ENCODE measurements at regions not wholly inside any gene's neighbourhood (a gene's known extent, or its start where the extent isn't known, plus 50 kb on each side); places are given as distances from the start of the nearest gene placed in this dataset.
A peak's percentile ranks its signal among the peaks of the same experiment; 100 is the strongest.

DNA sequence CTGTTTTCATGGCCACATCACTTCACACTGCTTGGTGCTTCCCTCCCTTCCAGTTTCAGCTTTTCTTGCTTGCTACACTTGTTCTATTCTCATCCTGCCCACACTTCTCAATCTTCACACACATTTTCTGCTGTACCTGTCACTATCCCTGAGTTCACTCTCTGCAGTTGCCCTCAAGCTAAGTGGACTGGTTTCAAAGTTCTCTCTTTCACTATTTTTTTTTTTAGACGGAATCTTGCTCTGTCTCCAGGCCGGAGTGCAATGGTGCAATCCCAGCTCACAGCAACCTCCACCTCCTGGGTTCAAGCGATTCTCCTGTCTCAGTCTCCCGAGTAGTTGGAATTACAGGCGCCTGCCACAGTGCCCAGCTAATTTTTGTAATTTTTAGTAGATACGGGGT lies 130.6 kb upstream of the FAM83B start:
- Mint-ChIP-seq H3K36me3 (no peaks in the 10 kb centered on the region), H3K27ac (no peak overlapping the region), H3K27me3 (no peaks in the 10 kb centered on the region), H3K9me3 (no peaks in the 10 kb centered on the region), H3K4me3 (no peak overlapping the region), H3K4me1 (no peaks in the 10 kb centered on the region)
- WGBS (ENCODE audit: insufficient coverage): 60% methylated on average over 1 of the region's 6 CpGs
- Histone ChIP-seq H3K27me3 (replicated peaks in 1 of 2; ENCODE audit: control insufficient read depth in 2 of 2, extremely low read depth in 1 of 2, insufficient read depth in 2 of 2, low read length in 1 of 2) (no peaks in the 10 kb centered on the region), H3K4me1 (ENCODE audit: control insufficient read depth in 1 of 2, extremely low read depth in 1 of 2, insufficient read depth in 2 of 2, low read length in 2 of 2) (no peaks in the 10 kb centered on the region), H3K9me3 (no peaks in the 10 kb centered on the region), H3K36me3 (ENCODE audit: control insufficient read depth in 2 of 2, extremely low read depth in 1 of 2, insufficient read depth in 1 of 2, low read length in 1 of 2) (no peaks in the 10 kb centered on the region), H3K27ac (ENCODE audit: low read length) (no peak overlapping the region), H3K4me3 (ENCODE audit: control insufficient read depth in 1 of 2, extremely low read depth in 1 of 2, low read length in 1 of 2) (no peak overlapping the region)
- DNase-seq (no peak), ATAC-seq (replicated peaks in 1 of 4) (no peak)
- CTCF ChIA-PET: no interaction called here
- POLR2A ChIA-PET: no interaction called here

DNA sequence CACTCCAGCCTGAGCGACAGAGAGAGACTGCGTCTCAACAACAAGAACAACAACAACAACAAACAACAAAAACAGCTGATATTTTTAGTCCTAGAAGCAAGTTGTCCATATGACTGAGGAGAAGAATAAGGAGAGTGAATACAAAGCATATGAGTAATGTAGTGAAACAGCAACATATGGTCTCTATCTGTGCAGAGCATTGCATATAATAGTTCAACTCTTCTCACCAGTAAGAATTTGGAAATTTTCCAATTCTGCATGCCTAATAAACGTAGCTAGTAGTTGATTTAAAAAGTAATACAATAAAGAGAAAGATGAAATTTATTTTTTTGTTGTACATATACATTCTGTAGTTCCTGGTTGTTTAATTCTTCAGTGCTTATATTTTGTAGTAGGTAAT lies 129.7 kb upstream of the FAM83B start:
- Mint-ChIP-seq H3K4me1 (no peaks in the 10 kb centered on the region), H3K4me3 (no peak overlapping the region), H3K27ac (no peak overlapping the region), H3K36me3 (no peaks in the 10 kb centered on the region), H3K27me3 (no peaks in the 10 kb centered on the region), H3K9me3 (no peaks in the 10 kb centered on the region)
- Histone ChIP-seq H3K4me3 (ENCODE audit: control insufficient read depth in 1 of 2, extremely low read depth in 1 of 2, low read length in 1 of 2) (no peak overlapping the region), H3K36me3 (ENCODE audit: control insufficient read depth in 2 of 2, extremely low read depth in 1 of 2, insufficient read depth in 1 of 2, low read length in 1 of 2) (no peaks in the 10 kb centered on the region), H3K27ac (ENCODE audit: low read length) (no peak overlapping the region), H3K4me1 (ENCODE audit: control insufficient read depth in 1 of 2, extremely low read depth in 1 of 2, insufficient read depth in 2 of 2, low read length in 2 of 2) (no peaks in the 10 kb centered on the region), H3K9me3 (no peaks in the 10 kb centered on the region), H3K27me3 (replicated peaks in 1 of 2; ENCODE audit: control insufficient read depth in 2 of 2, extremely low read depth in 1 of 2, insufficient read depth in 2 of 2, low read length in 1 of 2) (no peaks in the 10 kb centered on the region)
- DNase-seq: no peak
- WGBS (ENCODE audit: insufficient coverage): no CpG with 5 or more reads among the region's 3 CpGs
- ATAC-seq (replicated peaks in 1 of 4): no peak
- CTCF ChIA-PET: interaction anchor here in 1 of 2 donors (0.6 kb wide), 1 partner anchor 15 kb away, joined by 3 read pairs; no protein-coding TSS in a partner anchor
- POLR2A ChIA-PET: no interaction called here

DNA sequence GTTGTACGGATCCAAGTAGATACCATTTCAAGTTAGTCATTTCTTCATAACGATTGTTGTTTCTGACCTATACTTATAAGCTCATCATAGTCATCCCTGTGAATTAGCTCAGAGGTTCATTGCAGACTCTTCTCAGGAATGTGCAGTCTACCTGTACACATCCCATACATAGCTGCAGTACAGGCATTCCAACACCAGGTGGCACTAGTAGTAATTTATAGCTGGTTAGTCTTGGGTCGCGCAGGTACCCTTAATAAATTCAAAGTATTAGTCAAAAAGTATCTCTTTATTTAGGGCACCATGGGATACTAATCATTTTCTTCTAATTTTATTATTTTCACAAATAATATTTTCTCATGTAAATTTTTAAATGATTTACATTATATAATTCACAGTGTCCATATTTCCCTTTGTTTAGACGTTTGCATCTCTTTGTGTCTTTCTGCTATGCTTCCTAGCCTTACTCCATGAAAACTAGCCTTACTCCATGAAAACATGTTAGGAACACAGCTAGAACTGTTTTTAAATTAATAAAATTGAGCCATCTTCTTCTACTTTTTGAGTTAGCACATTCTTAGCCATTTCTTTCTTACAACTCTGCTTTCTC lies 128.6 kb upstream of the FAM83B start:
- ATAC-seq (replicated peaks in 1 of 4) (no peak), DNase-seq (peak in 20 of 35 experiments; percentile 1 to 48 (median 11))
- ChIA-PET CTCF (interaction anchor here (0.7 to 1.2 kb wide), 4 partner anchors 10 to 14 kb away, joined by 3 to 11 read pairs (median 6); no protein-coding TSS in a partner anchor), POLR2A (no interaction called here)
- Mint-ChIP-seq H3K27ac (no peak overlapping the region), H3K9me3 (peaks cover 0 to 3% (median 0%) of the 10 kb centered on the region in 3 donors), H3K36me3 (no peaks in the 10 kb centered on the region), H3K4me1 (no peaks in the 10 kb centered on the region), H3K4me3 (no peak overlapping the region), H3K27me3 (no peaks in the 10 kb centered on the region)
- H3K4me1 ChIP-seq (ENCODE audit: control insufficient read depth in 1 of 2, extremely low read depth in 1 of 2, insufficient read depth in 2 of 2, low read length in 2 of 2): no peaks in the 10 kb centered on the region
- no peaks in the 10 kb centered on the region for H3K27me3 ChIP-seq (replicated peaks in 1 of 2; ENCODE audit: control insufficient read depth in 2 of 2, extremely low read depth in 1 of 2, insufficient read depth in 2 of 2, low read length in 1 of 2)
- H3K4me3 ChIP-seq (ENCODE audit: control insufficient read depth in 1 of 2, extremely low read depth in 1 of 2, low read length in 1 of 2): no peak overlapping the region
- WGBS (ENCODE audit: insufficient coverage): no CpG with 5 or more reads among the region's 5 CpGs
- no peak overlapping the region for H3K27ac ChIP-seq (ENCODE audit: low read length)
- H3K9me3 ChIP-seq: no peaks in the 10 kb centered on the region
- no peaks in the 10 kb centered on the region for H3K36me3 ChIP-seq (ENCODE audit: control insufficient read depth in 2 of 2, extremely low read depth in 1 of 2, insufficient read depth in 1 of 2, low read length in 1 of 2)

DNA sequence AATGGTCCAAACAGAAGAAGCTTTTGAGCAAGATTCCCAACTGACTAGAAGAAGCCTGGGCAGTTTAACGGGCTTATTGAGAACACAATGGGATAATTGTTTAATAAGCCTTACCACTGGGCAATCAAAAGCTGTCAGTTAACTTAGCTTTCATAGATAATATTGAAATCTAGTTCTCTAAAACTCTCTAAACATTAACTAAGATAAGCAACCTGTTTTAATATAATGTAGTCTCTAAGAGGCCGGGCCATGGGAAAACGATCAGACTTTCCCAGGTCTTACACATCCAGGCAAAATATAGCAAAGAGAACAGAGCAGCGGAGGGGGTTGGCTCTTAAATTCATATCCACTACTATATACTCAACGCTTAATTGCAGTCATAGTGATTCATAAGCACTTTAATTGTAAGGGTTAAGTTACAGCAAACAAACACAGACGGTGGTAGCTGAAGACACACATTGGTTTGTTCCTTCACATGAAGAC lies 128.0 kb upstream of the FAM83B start:
- H3K36me3 Mint-ChIP-seq: no peaks in the 10 kb centered on the region
- Histone ChIP-seq H3K9me3 (no peaks in the 10 kb centered on the region), H3K4me3 (ENCODE audit: control insufficient read depth in 1 of 2, extremely low read depth in 1 of 2, low read length in 1 of 2) (no peak overlapping the region), H3K36me3 (ENCODE audit: control insufficient read depth in 2 of 2, extremely low read depth in 1 of 2, insufficient read depth in 1 of 2, low read length in 1 of 2) (no peaks in the 10 kb centered on the region), H3K4me1 (ENCODE audit: control insufficient read depth in 1 of 2, extremely low read depth in 1 of 2, insufficient read depth in 2 of 2, low read length in 2 of 2) (no peaks in the 10 kb centered on the region), H3K27ac (ENCODE audit: low read length) (no peak overlapping the region), H3K27me3 (replicated peaks in 1 of 2; ENCODE audit: control insufficient read depth in 2 of 2, extremely low read depth in 1 of 2, insufficient read depth in 2 of 2, low read length in 1 of 2) (no peaks in the 10 kb centered on the region)
- no peaks in the 10 kb centered on the region for H3K27me3 Mint-ChIP-seq
- DNase-seq (no peak), ATAC-seq (replicated peaks in 1 of 4) (no peak)
- ChIA-PET CTCF (interaction anchor here (0.7 to 1.2 kb wide), 5 partner anchors 11 to 35 kb away, joined by 3 to 11 read pairs (median 3); no protein-coding TSS in a partner anchor), POLR2A (no interaction called here)
- H3K27ac Mint-ChIP-seq: no peak overlapping the region
- no peak overlapping the region for H3K4me3 Mint-ChIP-seq
- WGBS (ENCODE audit: insufficient coverage): no CpG with 5 or more reads among the region's 6 CpGs
- no peaks in the 10 kb centered on the region for H3K4me1 Mint-ChIP-seq
- H3K9me3 Mint-ChIP-seq: peaks cover 0 to 3% (median 0%) of the 10 kb centered on the region in 3 donors

DNA sequence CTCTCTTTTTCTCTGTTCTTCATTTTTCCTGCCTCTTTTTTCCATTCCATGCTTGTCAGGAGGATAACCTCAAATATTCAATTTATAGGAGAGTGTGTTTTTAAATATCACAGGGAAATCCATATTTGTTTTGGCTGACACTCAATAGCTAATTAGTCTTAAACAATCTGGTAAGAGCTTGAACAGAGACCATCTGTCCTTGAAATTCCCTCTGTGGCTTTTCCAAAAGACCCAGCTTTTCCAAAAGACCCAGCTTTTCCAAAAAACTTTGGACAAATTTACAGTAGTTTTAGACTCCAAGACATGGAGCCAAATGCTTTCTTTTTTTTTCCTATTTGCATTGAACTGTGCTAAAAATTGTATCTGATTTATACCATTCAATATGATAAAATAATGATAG lies 127.4 kb upstream of the FAM83B start:
- Histone ChIP-seq H3K27me3 (replicated peaks in 1 of 2; ENCODE audit: control insufficient read depth in 2 of 2, extremely low read depth in 1 of 2, insufficient read depth in 2 of 2, low read length in 1 of 2) (no peaks in the 10 kb centered on the region), H3K4me3 (ENCODE audit: control insufficient read depth in 1 of 2, extremely low read depth in 1 of 2, low read length in 1 of 2) (no peak overlapping the region), H3K36me3 (ENCODE audit: control insufficient read depth in 2 of 2, extremely low read depth in 1 of 2, insufficient read depth in 1 of 2, low read length in 1 of 2) (no peaks in the 10 kb centered on the region), H3K4me1 (ENCODE audit: control insufficient read depth in 1 of 2, extremely low read depth in 1 of 2, insufficient read depth in 2 of 2, low read length in 2 of 2) (no peaks in the 10 kb centered on the region), H3K27ac (ENCODE audit: low read length) (no peak overlapping the region), H3K9me3 (no peaks in the 10 kb centered on the region)
- H3K4me3 Mint-ChIP-seq: no peak overlapping the region
- no peak for ATAC-seq (replicated peaks in 1 of 4)
- CTCF ChIA-PET: interaction anchor here in 1 of 2 donors (0.7 kb wide), 1 partner anchor 35 kb away, joined by 3 read pairs; no protein-coding TSS in a partner anchor
- peaks cover 0 to 3% (median 0%) of the 10 kb centered on the region in 3 donors for H3K9me3 Mint-ChIP-seq
- no peaks in the 10 kb centered on the region for H3K36me3 Mint-ChIP-seq
- no peaks in the 10 kb centered on the region for H3K4me1 Mint-ChIP-seq
- DNase-seq: no peak
- H3K27ac Mint-ChIP-seq: no peak overlapping the region
- POLR2A ChIA-PET: interaction anchor here in 1 of 2 donors (0.7 kb wide), 1 partner anchor 990 kb away, joined by 3 read pairs; no protein-coding TSS in a partner anchor
- no peaks in the 10 kb centered on the region for H3K27me3 Mint-ChIP-seq

DNA sequence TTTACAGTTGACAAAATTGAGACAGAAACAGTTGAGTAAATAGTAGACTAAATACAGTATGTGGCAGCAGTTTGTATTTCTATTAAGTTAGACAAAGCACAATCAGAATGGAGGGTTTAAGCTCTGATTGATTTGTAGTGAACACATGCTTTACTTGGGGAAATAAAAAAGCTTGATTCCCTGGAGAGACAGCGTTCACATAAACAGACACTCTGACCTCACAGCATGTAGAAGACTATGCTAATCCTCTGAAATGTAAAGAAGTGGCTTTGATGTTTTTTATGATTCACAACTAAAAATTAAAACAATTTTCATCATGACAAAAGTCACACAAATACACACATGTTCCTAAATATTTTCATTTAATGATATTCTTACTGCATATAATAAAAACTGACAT lies 126.9 kb upstream of the FAM83B start:
- ATAC-seq (replicated peaks in 1 of 4) (no peak), DNase-seq (no peak)
- Histone ChIP-seq H3K4me1 (ENCODE audit: control insufficient read depth in 1 of 2, extremely low read depth in 1 of 2, insufficient read depth in 2 of 2, low read length in 2 of 2) (no peaks in the 10 kb centered on the region), H3K27ac (ENCODE audit: low read length) (no peak overlapping the region), H3K4me3 (ENCODE audit: control insufficient read depth in 1 of 2, extremely low read depth in 1 of 2, low read length in 1 of 2) (no peak overlapping the region), H3K9me3 (no peaks in the 10 kb centered on the region), H3K36me3 (ENCODE audit: control insufficient read depth in 2 of 2, extremely low read depth in 1 of 2, insufficient read depth in 1 of 2, low read length in 1 of 2) (no peaks in the 10 kb centered on the region), H3K27me3 (replicated peaks in 1 of 2; ENCODE audit: control insufficient read depth in 2 of 2, extremely low read depth in 1 of 2, insufficient read depth in 2 of 2, low read length in 1 of 2) (no peaks in the 10 kb centered on the region)
- no peaks in the 10 kb centered on the region for H3K4me1 Mint-ChIP-seq
- H3K4me3 Mint-ChIP-seq: no peak overlapping the region
- H3K27me3 Mint-ChIP-seq: no peaks in the 10 kb centered on the region
- ChIA-PET POLR2A (interaction anchor here in 1 of 2 donors (0.7 kb wide), 1 partner anchor 989 kb away, joined by 3 read pairs; no protein-coding TSS in a partner anchor), CTCF (no interaction called here)
- no CpG with 5 or more reads among the region's 1 CpG for WGBS (ENCODE audit: insufficient coverage)
- H3K36me3 Mint-ChIP-seq: no peaks in the 10 kb centered on the region
- peaks cover 0 to 3% (median 0%) of the 10 kb centered on the region in 3 donors for H3K9me3 Mint-ChIP-seq
- no peak overlapping the region for H3K27ac Mint-ChIP-seq

Measured in T-cell (primary cell).